Heart left ventricle (tissue), 13 donors: ENCODE measurements at regions not wholly inside any gene's neighbourhood (a gene's known extent, or its start where the extent isn't known, plus 50 kb on each side); places are given as distances from the start of the nearest gene placed in this dataset.

Experiments used
- CTCF ChIP-seq, 12 donors: fragments of 200-600 bp; sonication (generic) in 4 of 12; IDR thresholded peaks; one replicate each; pipeline versions ENCODE4 v1.5.0 to v1.8.0; 2018 to 2022; ENCODE audit warnings: antibody characterized with exemption in 12 of 12, mild to moderate bottlenecking in 5 of 12
- POLR2A ChIP-seq, 2 donors: fragments of 450-650 bp; IDR thresholded peaks; one replicate each; pipeline ENCODE4 v1.6.1; 2017; ENCODE audit warnings: antibody characterized with exemption in 2 of 2, mild to moderate bottlenecking in 2 of 2, moderate library complexity in 2 of 2
- donor health status: ischemic (EF 13 %, LVEDD 7.1; RV severe dilation, severe dysfunction).
- donor health status: DM: no; HTN: yes; CAD: no.
- donor health status: DM: no; HTN: no; CAD: no.
- donor health status: ischemic (EF 25% LVEDD 6.9; RV normal size, moderate dysfunction).
- donor health status: ischemic (EF 25% LVEDD 5.7; RV mildly dilated, moderate dysfunction).
- donor health status: ischemic (EF 35%, LVEDD 5.7; RV mildly dilated, moderate dysfunction).
- donor health status: nonischemic (EF 11% LVEDD 7.7; RV severe dilation, severe dysfunction).
- donor health status: DM: yes; HTN: yes; CAD: no.
- donor health status: PGD.
- donor health status: ischemic (EF 29% LVEDD 5.4; RV normal size, mild dysfunction).
- donor health status: nonischemic (EF 23%, LVEDD 6.1; RV moderate dilation, normal function).

GRCh38 chrX:39820938-39821708, 276.6 kb downstream of the BCOR start:
- TF ChIP-seq CTCF (IDR thresholded peaks at IDR 0.05) (no peak), POLR2A (IDR thresholded peaks at IDR 0.05) (no peak)
